GM21367 (cell line): ENCODE measurements at regions not wholly inside any gene's neighbourhood (a gene's known extent, or its start where the extent isn't known, plus 50 kb on each side); places are given as distances from the start of the nearest gene placed in this dataset.
"Not testable (repeated sequence)": the region's sequence is repeated elsewhere in the genome, so short reads cannot be mapped to it uniquely, and the experiment has no call there.

ENCODE experiments used
- ATAC-seq: cut with Tn5 transposase; IDR thresholded peaks from one replicate; pipeline ENCODE4 v1.9.1; 2021; ENCODE audit not compliant: unreplicated experiment

- no peak for ATAC-seq
These were observed 89.1 kb upstream of the IGFBP7 start for GRCh38 chr4:57199267-57199666.

- ATAC-seq: no peak
These were observed 85.4 kb upstream of the IGFBP7 start for GRCh38 chr4:57195622-57196021.

GRCh38 chr4:57194068-57194611 is 84.0 kb upstream of the IGFBP7 start:
- no peak for ATAC-seq

DNA sequence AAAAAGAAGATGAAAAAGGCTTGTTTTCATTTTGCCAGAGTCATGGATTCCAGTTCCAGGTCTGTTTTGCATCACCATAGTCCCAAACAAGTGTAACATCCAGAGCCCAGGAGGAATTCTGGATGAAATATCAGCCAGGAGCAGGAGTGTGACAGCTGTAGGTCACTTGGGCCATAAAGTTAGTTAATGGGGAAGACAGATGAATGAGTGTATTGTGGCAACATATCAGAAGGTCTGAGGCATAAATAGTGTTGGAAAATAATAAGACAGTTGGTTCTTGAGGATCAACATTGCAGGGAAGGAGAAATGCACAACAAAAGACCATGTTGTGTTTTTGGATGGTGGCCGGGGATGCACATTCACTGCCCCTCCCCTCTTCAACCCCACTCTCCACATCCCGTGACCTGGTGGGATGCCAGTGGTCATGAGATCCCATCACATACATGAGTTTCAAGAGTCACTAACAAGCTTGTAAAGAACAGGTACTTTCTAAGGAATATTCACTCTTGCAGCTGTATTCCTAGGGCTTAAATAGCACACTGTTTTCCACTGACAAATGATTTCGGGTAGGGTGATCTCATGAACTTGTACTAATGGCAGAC is 83.1 kb upstream of the IGFBP7 start:
- ATAC-seq: no peak

GRCh38 chr4:57191523-57192034 is 81.4 kb upstream of the IGFBP7 start:
- ATAC-seq: no peak

DNA sequence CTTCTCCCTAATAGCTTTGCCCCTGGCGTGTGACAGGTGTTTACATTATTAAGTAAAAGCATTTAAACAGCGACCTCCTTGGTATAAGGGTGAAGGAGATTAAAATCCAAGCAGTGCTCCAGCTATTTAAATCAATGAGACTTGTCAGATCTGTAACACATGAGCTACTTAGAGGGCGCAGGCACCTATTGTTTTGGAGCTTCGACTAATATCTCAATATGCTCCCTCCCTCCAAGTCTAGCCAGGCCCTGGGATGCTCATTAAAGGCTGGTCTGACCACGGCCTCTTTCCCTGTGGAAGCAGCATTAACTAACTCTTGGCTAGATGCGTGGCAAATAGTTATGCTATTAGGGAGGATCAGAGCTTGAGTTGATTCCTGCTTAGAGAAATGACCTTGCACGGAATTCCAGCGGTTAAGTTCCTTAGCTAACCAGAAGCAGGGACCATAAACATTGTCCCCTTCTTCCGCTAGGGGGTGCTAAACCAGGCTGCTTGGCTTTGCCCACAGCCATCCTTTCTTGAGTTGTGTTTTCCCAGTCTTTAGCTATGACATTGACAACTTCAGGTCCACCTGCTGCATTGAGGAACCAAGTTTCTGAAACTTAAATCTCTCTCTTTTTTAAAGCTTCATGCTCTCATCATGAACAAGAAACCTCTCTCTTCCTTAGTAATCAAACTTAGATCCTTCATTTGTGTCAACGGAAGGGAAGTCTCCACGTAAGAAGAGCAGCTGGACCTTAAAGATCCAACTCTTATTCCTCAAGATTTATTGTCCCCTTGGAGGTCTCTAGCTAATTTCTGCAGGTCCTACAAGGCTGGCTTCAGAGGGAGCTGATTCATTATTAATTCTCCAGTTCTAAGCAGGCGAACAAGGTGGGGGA is 80.7 kb upstream of the IGFBP7 start:
- ATAC-seq: no peak

DNA sequence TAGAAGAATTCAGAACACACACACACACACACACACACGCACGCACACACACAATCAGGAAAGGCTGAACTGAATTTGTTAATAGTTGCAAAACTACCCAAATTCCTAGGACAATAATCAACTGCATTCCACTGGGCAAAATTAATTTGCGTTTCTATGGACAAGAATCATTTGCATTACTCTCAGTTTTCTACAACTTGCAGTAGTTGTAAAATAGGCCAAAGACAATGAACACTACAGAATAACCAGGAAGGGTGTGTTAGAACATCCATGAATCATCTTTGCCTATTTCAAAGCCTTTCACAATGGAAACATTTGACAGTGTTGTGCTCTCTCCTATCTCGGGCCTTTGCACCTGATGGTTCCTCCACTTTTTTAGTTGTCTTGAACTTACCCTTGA is 77.1 kb upstream of the IGFBP7 start:
- ATAC-seq: no peak

GRCh38 chr4:57184378-57185029 is 74.3 kb upstream of the IGFBP7 start:
- ATAC-seq: no peak

GRCh38 chr4:57182132-57182874 is 72.1 kb upstream of the IGFBP7 start:
- no peak for ATAC-seq

DNA sequence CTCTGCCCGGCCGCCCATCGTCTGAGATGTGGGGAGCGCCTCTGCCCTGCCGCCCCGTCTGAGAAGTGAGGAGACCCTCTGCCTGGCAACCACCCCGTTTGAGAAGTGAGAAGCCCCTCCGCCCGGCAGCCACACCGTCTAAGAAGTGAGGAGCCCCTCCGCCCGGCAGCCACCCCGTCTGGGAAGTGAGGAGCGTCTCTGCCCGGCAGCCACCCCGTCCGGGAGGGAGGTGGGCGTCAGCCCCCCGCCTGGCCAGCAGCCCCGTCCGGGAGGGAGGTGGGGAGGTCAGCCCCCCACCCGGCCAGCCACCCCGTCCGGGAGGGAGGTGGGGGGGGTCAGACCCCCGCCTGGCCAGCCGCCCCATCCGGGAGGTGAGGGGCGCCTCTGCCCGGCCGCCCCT is 63.0 kb upstream of the IGFBP7 start:
- ATAC-seq: not testable (repeated sequence)

DNA sequence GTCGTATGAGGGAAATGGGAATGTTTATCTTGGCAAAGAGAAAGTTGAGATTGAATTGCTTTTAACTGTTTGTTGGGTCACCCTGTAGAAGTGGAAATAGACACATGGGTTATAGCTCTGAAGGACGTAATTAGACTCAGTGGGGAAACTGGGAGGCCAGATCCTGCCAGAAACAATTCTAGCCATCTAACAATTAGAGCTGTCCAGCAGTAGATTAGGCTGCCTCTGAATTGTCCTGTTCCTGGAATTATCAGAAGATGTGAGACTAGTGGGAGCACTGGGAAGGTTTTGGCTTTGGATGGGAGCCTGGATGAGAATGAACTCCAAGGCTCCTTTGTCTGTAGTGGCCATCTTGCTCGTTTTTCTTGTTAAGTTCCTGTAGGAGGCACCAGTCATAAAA is 61.9 kb upstream of the IGFBP7 start:
- no peak for ATAC-seq

DNA sequence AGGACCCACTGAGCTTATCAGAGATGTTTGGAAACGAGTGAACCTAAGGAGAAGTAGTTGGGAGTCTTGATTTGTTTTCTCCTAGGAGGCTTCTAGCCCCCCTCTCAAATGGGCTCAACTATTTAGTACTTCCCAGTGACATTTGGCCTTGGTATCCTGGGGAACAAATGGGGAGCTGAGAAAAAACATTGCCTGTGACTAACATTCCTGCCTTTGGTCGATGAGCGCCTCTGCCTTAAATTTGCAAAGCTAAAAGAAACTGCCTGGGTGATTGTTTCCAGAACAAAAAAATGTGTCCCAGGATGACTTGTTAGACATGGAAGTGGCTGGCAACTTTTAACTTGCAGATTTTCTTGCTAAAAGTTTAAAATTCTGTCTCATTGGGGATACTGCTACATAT is 58.8 kb upstream of the IGFBP7 start:
- ATAC-seq: no peak

DNA sequence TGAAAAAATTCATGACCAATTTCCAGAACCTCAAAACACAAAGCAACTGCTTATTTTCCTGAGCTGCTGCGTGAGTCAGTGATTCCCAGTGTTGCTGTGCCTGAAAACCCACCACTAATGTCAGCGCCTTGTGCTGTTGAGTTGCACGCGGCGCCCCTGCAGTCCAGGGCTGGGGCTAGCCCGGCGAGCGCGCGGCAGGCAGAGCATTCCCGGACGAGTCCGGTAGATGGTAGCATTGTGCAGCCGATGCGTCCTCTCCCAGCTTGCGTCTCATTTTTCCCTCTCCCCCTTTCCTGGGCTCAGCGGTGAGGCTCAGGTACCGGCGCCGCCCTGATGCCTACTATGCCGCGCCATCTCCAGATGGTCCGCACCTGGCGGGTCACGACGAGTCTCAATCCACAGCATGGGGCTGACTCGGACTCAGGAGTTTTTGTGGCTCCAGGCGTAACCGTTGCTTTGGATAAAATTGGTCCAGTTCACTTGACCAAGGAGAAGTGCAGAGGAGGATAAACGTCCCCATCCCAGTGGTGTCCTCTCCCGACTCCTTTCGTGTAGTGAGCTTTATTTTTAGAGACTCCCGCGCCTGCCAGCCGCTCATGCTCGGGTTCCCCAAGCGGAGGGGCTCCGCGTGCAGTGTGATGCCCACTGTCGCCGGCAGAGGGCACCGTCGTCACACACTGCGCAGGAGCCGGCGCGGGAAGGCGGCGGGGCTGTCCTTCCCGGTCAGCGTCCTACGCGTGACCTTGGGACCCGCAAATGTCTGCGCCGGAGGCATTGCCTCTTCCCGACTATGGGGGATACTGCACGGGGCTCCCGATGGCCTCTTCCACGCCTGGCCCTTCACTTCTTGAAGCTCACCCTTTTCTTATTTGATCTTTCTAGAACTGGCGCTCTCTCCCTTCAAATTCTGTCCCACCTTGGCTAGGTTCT is 53.6 kb upstream of the IGFBP7 start:
- peak; percentile 98 for ATAC-seq

DNA sequence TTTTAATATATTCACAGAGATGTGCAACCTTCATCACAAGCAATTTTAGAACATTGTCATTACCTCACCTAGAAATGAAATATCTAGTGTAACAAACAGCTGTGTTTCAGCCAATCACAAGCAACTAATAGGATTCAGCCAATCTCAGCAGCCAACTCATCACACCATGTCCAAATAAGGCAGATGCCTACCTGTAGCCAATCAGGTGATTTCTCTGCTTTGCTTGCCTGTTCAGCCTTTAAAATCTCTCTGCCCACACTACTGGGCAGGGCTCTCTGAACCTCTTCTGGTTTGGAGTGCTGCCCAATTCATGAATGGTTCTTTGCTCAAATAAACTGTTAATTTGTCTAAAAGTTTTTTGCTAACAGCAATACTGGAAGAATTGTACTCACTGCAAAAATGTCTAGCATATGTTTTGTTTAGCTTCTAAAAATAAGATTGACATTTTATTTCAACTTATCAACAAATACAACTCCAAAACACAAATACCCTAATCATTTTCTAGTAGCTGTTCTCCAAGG is 52.4 kb upstream of the IGFBP7 start:
- ATAC-seq: no peak
